K562 (cell line): ENCODE measurements at regions not wholly inside any gene's neighbourhood (a gene's known extent, or its start where the extent isn't known, plus 50 kb on each side); places are given as distances from the start of the nearest gene placed in this dataset.

Source experiments
- ATAC-seq: fragments of 200-7000 bp; cut with Tn5 transposase; 3 replicates; pipeline ENCODE4 v1.9.1; 2020; ENCODE audit warnings: moderate library complexity
- BruUV-seq: library from RNA; stranded (reverse); fragments of 400-500 nt; replicated peaks from 2 replicates; lab custom pipeline; 2021; lab: Mats Ljungman, UMichigan
- CTCF ChIA-PET: fragments of 300-600 bp; formaldehyde crosslinking; extraction: SDS; loops from one replicate; lab custom pipeline; 2021; ENCODE audit warnings: low intra/inter-chr PET ratio; lab: Yijun Ruan, JAX
- POLR2A ChIA-PET: fragments of 300-600, 350-650 bp; sonication (Branson Sonifier 250); formaldehyde crosslinking; extraction: SDS; loops from one replicate; lab custom pipeline; 2021; ENCODE audit warnings: antibody characterized with exemption, inconsistent platforms; lab: Yijun Ruan, JAX
- DNase-seq, 4 experiments: peaks; one replicate each; pipeline versions ENCODE4 v3.0.0 to v3.0.0-alpha.2; 2011 to 2018; ENCODE audit warnings: low spot score in 3 of 4, mixed read lengths in 3 of 4; ENCODE audit errors: extremely low read depth in 1 of 4
- FAIRE-seq: peaks from 2 replicates; lab custom pipeline; 2011; peaks lifted over from hg19 to GRCh38; lab: Jason Lieb, UNC
- H2AFZ ChIP-seq: 2 replicates; pipeline ENCODE4 v1.6.0; 2011; ENCODE audit warnings: low read depth, low read length, control low read depth, inconsistent platforms
- H3K27ac ChIP-seq: fragments of 200-600 bp; 3 replicates; pipeline ENCODE4 v1.8.0; 2011; ENCODE audit warnings: low read depth, mild to moderate bottlenecking, control low read depth, inconsistent platforms, low read length, moderate library complexity, mixed read lengths; ENCODE audit errors: extremely low read depth
- H3K27me3 ChIP-seq, 2 experiments: fragments of 300-600 bp in 1 of 2; 2 replicates in 1 of 2; 3 replicates in 1 of 2; pipeline versions ENCODE4 v1.6.0 to v1.8.0; 2011; ENCODE audit warnings: inconsistent platforms in 2 of 2, low read length in 2 of 2, mild to moderate bottlenecking in 1 of 2, mixed read lengths in 1 of 2, moderate library complexity in 1 of 2; ENCODE audit not compliant: control insufficient read depth in 2 of 2, insufficient read depth in 2 of 2
- H3K36me3 ChIP-seq: fragments of 300-600 bp; 3 replicates; pipeline ENCODE4 v1.8.0; 2011; ENCODE audit warnings: mild to moderate bottlenecking, low read length, inconsistent platforms; ENCODE audit not compliant: control insufficient read depth, insufficient read depth
- H3K4me1 ChIP-seq, 2 experiments: fragments of 200-600 bp in 1 of 2; replicated peaks in 1 of 2; 2 replicates in 1 of 2; 3 replicates in 1 of 2; pipeline versions ENCODE4 v1.5.1 to v1.8.0; 2011; ENCODE audit warnings: inconsistent platforms in 2 of 2, low read length in 2 of 2, mild to moderate bottlenecking in 1 of 2, mixed read lengths in 1 of 2, moderate library complexity in 1 of 2; ENCODE audit not compliant: control insufficient read depth in 2 of 2, insufficient read depth in 2 of 2
- H3K4me2 ChIP-seq: 2 replicates; pipeline ENCODE4 v1.6.1; 2011; ENCODE audit warnings: low read length, control low read depth, inconsistent platforms, mixed read lengths; ENCODE audit not compliant: insufficient read depth
- H3K4me3 ChIP-seq: fragments of 200-600 bp; sonication (generic), shearing (Covaris generic); 2 replicates; pipeline ENCODE4 v1.5.1; 2016; ENCODE audit warnings: control low read depth, inconsistent platforms
- H3K79me2 ChIP-seq: fragments of 200-600 bp; 3 replicates; pipeline ENCODE4 v1.8.0; 2011; ENCODE audit warnings: low read length, inconsistent platforms; ENCODE audit not compliant: control insufficient read depth, insufficient read depth
- H3K9ac ChIP-seq, 2 experiments: 2 replicates each; pipeline versions ENCODE4 v1.6.0 to v1.6.1; 2011; ENCODE audit warnings: low read depth in 2 of 2, low read length in 2 of 2, control low read depth in 1 of 2, inconsistent platforms in 1 of 2, mild to moderate bottlenecking in 1 of 2, mixed read lengths in 1 of 2; ENCODE audit not compliant: insufficient read depth in 1 of 2
- H3K9me1 ChIP-seq: one replicate; pipeline ENCODE4 v1.6.0; 2011; ENCODE audit warnings: inconsistent platforms, mild to moderate bottlenecking, low read length, moderate library complexity; ENCODE audit not compliant: control insufficient read depth, insufficient read depth
- H3K9me3 ChIP-seq: replicated peaks from 2 replicates; pipeline ENCODE4 v1.5.1; 2011; ENCODE audit warnings: low read depth, low read length, inconsistent platforms; ENCODE audit not compliant: control insufficient read depth, insufficient read depth
- H4K20me1 ChIP-seq: replicated peaks from 2 replicates; pipeline ENCODE4 v1.6.1; 2011; ENCODE audit warnings: low read length, inconsistent platforms, mixed read lengths; ENCODE audit not compliant: control insufficient read depth, insufficient read depth
- KAT2B ChIP-seq: IDR thresholded peaks from one replicate; pipeline ENCODE4 v1.6.1; 2012; ENCODE audit warnings: low read depth, mild to moderate bottlenecking, control low read depth, inconsistent platforms, low read length, moderate library complexity
- PHF20 ChIP-seq: fragments of 450-650 bp; IDR thresholded peaks from 2 replicates; pipeline ENCODE4 v1.6.1; 2018; ENCODE audit not compliant: partially characterized antibody
- ZBTB8A ChIP-seq: fragments of 450-650 bp; IDR thresholded peaks from 2 replicates; pipeline ENCODE4 v1.6.1; 2018; ENCODE audit warnings: mild to moderate bottlenecking, moderate library complexity; ENCODE audit not compliant: partially characterized antibody
- WGBS: fragments of 100-300 bp; shearing (Covaris generic); methylation state at CpG from one replicate; pipeline ENCODE4 v1.1.6; 2016; ENCODE audit warnings: low coverage, mixed read lengths; ENCODE audit not compliant: insufficient coverage; ENCODE audit errors: missing lambda C conversion rate; 5-methylcytosine and 5-hydroxymethylcytosine counted together
- in situ Hi-C: fragments of 300-500 bp; cut with MboI; formaldehyde crosslinking; loops from 4 replicates; pipeline ENCODE4 v1.15.0; 2018; ENCODE audit warnings: inconsistent platforms, mixed read lengths
- intact Hi-C: fragments of 100-400 bp; cut with micrococcal nuclease; formaldehyde crosslinking; loops from 2 replicates; pipeline ENCODE4 v1.14.2; 2022

- no peaks in the 10 kb centered on the region for H4K20me1 ChIP-seq
- no peaks in the 10 kb centered on the region for H3K9me1 ChIP-seq
- no peak overlapping the region for H3K9ac ChIP-seq
- H2AFZ ChIP-seq, result no peak overlapping the region
- no peak for TF ChIP-seq KAT2B
- no peak for TF ChIP-seq PHF20
- in situ Hi-C loops, result no loop called here
- no TSS peak for BruUV-seq
- ChIA-PET CTCF (no interaction called here), POLR2A (no interaction called here)
- H3K27ac ChIP-seq, result no peak overlapping the region
- no peaks in the 10 kb centered on the region for H3K79me2 ChIP-seq
- no peaks in the 10 kb centered on the region for H3K27me3 ChIP-seq
- FAIRE-seq (no peak), ATAC-seq (no peak), DNase-seq (no peak)
- whole genome bisulfite sequencing, result 0% methylated on average over 2 of the region's 2 CpGs
- H3K4me2 ChIP-seq, result no peak overlapping the region
- H3K4me1 ChIP-seq, result no peaks in the 10 kb centered on the region
- intact Hi-C loops, result no loop called here
- no peaks in the 10 kb centered on the region for H3K36me3 ChIP-seq
- H3K9me3 ChIP-seq, result no peaks in the 10 kb centered on the region
- no peak overlapping the region for H3K4me3 ChIP-seq
Observed at GRCh38 chr10:23717913-23718312, 279.0 kb downstream of the OTUD1 start.

GRCh38 chr10:23718946-23719345, 280.1 kb downstream of the OTUD1 start:
- H3K36me3 ChIP-seq, result no peaks in the 10 kb centered on the region
- H3K4me2 ChIP-seq, result no peak overlapping the region
- H3K9ac ChIP-seq, result no peak overlapping the region
- in situ Hi-C loops, result no loop called here
- DNase-seq (no peak), ATAC-seq (no peak), FAIRE-seq (no peak)
- H3K79me2 ChIP-seq, result no peaks in the 10 kb centered on the region
- no peaks in the 10 kb centered on the region for H3K27me3 ChIP-seq
- intact Hi-C loops, result no loop called here
- H3K4me1 ChIP-seq, result no peaks in the 10 kb centered on the region
- H3K4me3 ChIP-seq, result no peak overlapping the region
- no peak overlapping the region for H3K27ac ChIP-seq
- BruUV-seq, result no TSS peak
- POLR2A ChIA-PET, result no interaction called here
- no peak for TF ChIP-seq ZBTB8A
- TF ChIP-seq, all 486 proteins: peak for 0
- no peaks in the 10 kb centered on the region for H3K9me1 ChIP-seq
- no peaks in the 10 kb centered on the region for H4K20me1 ChIP-seq
- CTCF ChIA-PET, result no interaction called here
- no peaks in the 10 kb centered on the region for H3K9me3 ChIP-seq
- 0% methylated on average over 3 of the region's 3 CpGs for WGBS
- H2AFZ ChIP-seq, result no peak overlapping the region
